Retina (tissue), 1 donor: ENCODE measurements at regions not wholly inside any gene's neighbourhood (a gene's known extent, or its start where the extent isn't known, plus 50 kb on each side); places are given as distances from the start of the nearest gene placed in this dataset.

ENCODE experiments used
- DNase-seq: peaks from one replicate; pipeline ENCODE4 v3.0.0-alpha.2; 2016

- DNase-seq, result no peak
Observed at GRCh38 chr12:113649256-113649830, 177.7 kb upstream of the LHX5 start.

DNA sequence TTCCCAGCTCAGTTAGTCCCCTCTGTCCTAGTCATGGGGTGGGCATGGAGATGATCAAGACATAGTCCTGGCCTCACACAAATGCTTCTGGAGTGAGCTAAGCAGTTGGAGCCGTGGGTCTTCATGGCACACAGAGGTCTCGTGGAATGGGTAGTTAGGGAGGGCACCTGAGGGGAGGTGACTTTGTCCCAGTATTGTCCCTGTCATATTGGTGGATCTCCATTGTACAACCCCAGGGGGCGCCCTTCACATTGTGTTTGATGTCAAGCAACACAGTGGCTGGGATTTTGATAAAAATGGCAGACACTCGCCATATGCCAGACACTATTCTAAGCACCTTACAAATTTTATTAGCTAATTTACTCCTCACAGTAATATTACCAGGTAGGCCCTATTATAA, 175.4 kb upstream of the LHX5 start:
- DNase-seq, result no peak

- peak; percentile 48 for DNase-seq
Observed at GRCh38 chr12:113645603-113646002, 173.9 kb upstream of the LHX5 start.

DNA sequence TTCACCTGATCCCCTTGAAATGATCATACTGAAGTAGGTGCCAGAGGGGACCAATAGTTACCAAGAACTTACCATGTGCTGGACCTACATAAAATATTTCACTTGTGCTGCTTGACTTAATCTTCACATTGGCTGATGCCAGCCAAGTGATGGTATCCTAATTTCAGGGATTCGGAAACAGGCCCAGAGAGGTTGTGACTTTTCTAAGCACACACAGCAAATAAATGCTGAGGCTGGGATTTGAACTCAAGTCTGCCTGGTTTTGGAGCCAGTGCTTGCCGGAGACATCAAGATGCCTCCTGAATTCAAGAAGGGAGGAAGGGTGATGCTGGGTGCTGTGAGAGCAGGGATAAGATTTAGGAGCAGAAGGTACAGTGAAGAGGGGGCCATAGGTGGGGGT, 173.5 kb upstream of the LHX5 start:
- no peak for DNase-seq

DNA sequence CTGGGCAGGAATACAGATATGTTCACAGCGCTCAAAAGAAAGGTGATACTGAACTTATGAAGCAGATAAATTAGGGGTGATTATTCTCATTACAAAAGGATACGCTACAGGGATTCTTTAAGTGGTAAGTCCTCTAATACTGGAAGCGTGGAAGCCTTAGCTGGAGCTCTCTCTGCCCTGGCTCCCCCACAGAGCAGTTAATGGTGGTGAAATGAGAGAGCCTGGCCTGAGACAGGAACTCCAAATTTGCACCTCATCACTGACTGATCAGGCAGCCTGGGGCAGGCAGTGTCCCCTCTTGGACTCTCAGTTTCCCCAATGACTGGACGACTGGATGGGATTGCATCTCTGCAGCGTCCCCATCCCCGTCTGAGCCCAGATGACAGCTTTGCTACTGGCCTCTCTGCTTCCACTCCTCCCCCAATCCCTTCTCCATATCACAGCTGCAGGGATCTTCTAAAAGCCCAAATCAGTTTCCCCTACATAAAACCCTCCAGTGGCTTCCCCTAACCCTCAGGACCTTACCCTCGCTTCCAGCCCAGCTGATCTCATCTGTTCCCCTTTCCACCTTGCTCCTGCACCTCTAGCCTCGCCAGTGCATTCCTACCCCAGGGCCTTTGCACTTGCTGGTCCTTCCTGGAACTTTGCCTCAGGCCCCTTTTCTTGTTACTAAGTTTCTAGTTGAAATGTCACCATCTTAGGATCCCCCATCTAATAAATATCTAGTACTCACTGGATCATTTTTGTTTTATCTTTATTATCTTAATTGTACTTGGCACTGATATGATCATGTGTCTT, 171.7 kb upstream of the LHX5 start:
- no peak for DNase-seq

- DNase-seq, result no peak
Observed at GRCh38 chr12:113642672-113643071, 171.0 kb upstream of the LHX5 start.

DNA sequence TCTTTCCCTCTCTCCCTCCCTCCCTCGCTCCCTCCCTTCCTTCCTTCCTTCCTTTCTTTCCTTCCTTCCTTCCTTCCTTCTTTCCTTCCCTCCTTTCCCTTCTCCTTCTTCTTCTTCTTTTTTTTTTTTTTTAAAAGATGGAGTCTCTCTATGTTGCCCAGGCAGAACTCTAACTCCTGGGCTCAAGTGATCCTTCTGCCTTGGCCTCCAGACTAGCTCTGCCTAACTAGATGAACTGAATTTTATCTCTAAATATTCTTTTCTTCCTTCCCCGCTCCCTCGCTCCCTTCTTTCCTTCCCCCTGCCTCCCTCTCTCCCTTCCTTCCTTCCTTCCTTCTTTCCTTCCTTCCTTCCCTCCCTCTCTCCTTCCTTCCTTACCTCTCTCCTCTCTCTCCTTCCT, 170.5 kb upstream of the LHX5 start:
- no peak for DNase-seq

DNA sequence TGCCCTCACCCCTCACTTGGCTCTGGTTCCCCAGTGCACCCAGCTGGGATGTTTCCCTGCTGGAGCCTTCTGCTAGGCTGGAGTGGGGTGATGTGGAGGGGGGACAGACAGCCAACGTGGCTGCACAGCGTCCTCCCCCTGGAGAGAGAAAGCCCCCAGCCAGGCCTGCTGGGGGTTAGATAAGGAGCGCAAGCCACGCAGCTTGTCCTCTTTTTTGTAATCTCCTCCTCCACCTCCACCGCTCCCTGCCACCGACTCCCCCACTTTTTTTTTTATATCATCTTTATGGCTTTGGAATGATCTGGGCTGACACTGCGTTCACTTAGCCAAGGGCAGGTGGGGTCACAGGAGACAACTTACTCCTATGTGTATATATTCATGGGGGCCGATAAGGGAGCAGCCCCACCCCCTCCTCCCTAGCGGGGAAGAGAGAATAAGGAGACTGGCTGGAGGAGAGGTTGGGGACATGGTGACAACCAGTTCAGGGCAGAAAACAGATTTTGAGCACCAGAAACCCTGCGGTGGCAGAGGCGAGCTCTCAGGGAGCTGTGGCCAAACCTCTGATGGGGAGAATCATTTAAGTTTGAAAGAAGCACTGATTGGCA, 169.9 kb upstream of the LHX5 start:
- DNase-seq, result no peak

DNA sequence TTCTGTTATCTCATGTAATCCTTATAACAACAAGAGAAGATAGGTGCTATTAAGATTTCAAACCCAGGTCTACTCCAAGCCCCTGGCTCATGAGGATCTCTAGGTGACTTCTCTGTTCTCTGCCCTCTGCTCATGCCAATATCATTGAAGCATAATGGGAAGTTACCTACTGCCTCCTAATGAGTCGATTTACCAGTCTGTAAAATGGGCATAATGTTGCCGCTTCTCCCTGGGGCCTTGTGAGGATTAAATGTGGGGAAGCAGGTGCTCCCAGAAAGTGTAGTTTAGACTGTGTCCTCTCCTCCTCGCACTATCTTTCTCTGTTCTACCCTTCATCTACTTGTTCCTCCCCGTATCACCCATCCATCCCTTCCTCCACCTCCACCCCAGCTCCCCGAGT, 169.2 kb upstream of the LHX5 start:
- DNase-seq, result no peak

DNA sequence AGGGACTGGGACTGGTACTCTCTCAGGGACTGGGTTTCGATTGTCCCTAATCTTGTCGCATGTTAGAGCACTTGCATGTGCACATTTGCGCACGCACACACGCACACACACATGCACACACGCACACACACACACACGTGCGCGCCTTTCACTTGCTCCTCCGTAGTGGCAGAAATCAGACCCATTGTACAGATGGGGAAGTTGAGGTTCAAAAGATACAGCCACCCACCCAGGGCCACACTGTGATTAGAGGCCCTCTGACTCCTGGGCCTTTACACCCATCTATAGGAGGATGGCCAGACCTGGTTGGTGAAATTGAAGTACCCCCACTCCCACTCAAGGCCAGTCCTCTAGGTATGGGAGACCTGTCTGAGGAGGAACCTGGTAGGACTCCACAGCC, 167.8 kb upstream of the LHX5 start:
- DNase-seq, result no peak

DNA sequence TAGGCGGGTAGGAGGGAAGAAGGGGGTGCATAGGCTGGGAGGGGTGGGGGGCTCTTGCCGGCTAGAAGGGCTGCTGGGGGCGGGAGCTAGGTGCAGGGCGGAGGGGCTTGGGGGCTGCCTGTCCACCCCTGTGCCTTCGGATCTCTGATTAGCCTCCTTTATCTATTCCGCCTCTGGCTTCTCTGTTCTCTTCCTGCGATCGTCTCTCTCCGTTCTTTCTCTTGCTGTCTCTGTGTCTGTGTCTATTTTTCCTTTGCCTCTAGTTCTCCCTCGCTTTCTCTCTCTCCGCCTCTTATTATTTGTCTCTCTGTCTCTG, 166.7 kb upstream of the LHX5 start:
- DNase-seq, result no peak

DNA sequence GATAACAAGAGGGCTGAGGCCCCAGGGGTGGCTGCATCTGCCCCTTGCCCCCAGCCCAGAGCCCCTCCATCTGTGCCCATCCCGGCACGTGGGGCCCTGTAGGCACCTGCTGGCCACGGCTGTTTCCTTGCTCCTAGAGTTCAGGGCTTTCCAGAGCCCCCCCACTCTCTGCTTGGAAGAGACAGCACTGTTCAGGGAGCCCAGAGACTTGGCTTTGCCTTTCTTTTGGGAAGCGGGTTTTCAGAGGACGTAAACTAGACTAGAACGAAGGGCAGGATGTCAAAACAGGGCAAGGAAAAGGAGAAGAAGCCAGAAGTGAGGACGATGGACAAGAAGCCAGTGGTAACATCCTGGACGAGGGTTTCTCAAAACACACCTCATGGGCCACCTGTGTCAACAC, 163.3 kb upstream of the LHX5 start:
- no peak for DNase-seq

- no peak for DNase-seq
Observed at GRCh38 chr12:113634474-113634873, 162.8 kb upstream of the LHX5 start.

DNA sequence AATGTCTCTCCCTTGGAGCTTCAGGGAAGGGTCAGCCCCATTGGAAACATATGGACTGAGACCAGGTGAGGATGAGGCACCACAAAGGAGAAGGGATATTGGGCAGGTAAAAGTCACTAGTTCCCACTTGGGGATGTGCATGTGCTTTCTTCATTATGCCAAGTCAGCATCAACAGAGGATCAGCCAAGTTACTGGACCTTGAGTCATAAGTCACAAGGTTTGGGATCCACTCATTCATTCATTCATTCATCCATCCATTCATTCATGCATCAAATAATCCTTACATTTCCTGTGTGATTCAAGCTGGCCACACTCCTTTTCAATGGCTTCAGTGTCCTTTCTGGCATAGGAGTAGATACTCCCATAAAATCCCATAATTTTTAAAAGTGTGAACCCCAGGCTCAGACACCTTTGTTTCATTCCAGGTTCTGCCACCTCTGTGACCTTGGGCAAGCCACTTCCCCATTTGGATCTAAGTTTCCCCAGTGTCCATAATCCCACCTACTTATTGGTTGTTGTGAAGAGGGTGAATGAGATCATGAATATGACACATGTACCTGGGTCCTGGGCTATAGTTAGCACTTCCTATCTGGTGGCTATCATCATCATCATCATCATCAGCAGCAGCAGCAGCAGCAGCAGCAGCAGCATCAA, 162.1 kb upstream of the LHX5 start:
- no peak for DNase-seq

- DNase-seq, result no peak
Observed at GRCh38 chr12:113630625-113631024, 159.0 kb upstream of the LHX5 start.

DNA sequence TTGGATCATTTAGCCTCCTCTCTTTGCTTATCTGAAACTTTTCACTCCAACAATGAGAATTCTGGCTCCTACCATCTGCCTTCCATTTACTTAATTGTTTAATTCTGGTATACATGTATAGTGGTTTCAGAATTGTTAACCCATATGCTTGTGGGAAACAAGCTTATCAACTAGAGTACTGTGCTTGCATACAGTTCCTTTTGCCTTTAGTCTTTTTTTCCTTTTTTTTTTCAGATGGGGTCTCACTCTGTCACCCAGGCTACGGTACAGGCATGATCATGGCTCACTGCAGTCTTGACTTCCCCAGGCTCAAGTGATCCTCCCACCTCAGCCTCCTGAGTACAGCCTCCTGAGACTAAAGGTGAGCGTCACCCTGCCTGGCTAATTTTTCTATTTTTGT, 153.8 kb upstream of the LHX5 start:
- DNase-seq, result no peak

DNA sequence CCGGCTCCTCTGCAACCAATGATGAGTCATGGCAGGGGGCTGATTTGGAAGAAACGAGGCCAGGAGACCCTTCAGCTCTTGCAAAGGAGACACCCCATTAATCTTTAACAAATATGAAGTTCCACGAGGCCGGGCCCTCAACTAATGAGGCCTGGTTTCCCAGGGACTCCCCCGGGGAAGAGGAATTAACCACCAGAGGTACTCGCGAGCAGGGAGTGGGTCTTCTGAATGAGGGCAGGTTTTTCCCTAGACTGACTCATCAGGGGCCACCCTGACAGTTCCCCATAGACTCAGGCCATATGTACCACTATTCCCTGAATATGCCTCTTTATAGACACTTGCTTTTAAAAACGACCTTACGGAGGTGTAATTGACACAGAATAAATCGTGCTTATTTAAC, 150.7 kb upstream of the LHX5 start:
- DNase-seq, result no peak

DNA sequence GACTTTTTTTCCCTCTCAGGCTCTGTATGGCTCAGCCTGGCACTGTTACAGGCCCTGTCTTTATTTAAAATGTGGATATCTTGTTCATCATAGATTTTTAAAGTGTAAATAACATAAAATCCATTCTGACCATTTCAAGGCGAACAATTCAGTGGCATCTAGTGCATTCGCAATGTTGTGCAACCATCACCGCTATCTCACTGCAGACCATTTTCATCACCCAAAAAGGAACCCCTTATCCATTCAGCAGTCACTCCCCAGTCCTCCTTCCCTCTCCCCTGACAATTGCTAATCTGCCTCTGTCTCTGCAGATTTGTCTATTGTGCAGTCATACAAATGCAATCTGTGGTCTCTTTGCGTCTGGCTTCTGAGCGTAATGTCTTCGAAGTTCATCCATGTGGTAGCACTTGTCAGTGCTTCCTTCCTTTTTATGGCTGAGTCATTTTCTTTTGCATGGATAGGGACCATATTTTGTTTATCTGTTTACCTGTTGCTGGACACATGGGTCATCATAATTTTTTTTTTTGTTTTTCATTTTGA, 148.8 kb upstream of the LHX5 start:
- DNase-seq, result no peak

- no peak for DNase-seq
Observed at GRCh38 chr12:113619202-113619601, 147.5 kb upstream of the LHX5 start.

GRCh38 chr12:113613414-113613813, 141.7 kb upstream of the LHX5 start:
- no peak for DNase-seq

- no peak for DNase-seq
Observed at GRCh38 chr12:113612793-113613192, 141.1 kb upstream of the LHX5 start.

DNA sequence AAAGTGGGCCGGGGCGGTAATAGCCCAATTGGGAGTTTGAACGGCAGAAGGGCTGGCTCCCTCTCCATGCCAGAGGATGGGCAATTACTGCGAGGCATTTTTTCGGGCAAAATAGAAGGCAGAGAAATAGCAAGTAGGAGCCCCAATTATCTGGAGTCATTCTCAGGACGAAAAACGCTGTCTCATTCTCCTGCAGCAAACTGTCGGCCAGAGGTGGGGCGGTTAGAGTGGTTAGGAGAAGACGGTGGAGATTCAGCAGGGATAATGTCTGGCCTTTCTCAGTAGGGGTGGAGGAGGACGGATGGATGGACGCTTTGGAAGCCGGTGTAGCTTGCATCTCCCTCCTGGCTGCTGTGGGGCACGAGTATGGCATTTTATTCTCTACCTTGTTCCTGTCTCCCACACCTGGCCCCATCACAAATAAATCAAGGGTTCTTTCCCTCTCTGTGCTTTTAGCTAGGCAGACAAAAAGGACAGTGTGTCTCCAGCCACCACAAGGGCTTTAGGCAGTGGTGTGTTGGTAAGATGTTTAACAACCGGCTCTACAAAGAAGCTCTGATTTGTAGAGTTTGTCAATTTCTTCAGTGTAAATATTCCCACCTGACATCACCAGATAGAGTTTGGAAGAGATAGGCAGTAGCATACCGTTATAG, 140.5 kb upstream of the LHX5 start:
- DNase-seq, result no peak

GRCh38 chr12:113611652-113612051, 140.0 kb upstream of the LHX5 start:
- no peak for DNase-seq
